Ramos (cell line): ENCODE measurements at regions not wholly inside any gene's neighbourhood (a gene's known extent, or its start where the extent isn't known, plus 50 kb on each side); places are given as distances from the start of the nearest gene placed in this dataset.

Experiments used
- in situ Hi-C: fragments of 300-500 bp; cut with MboI; formaldehyde crosslinking; loops from one replicate; pipeline ENCODE4 v1.14.3; 2022; ENCODE audit warnings: low sequenced_read_pairs; ENCODE audit not compliant: unreplicated experiment

DNA sequence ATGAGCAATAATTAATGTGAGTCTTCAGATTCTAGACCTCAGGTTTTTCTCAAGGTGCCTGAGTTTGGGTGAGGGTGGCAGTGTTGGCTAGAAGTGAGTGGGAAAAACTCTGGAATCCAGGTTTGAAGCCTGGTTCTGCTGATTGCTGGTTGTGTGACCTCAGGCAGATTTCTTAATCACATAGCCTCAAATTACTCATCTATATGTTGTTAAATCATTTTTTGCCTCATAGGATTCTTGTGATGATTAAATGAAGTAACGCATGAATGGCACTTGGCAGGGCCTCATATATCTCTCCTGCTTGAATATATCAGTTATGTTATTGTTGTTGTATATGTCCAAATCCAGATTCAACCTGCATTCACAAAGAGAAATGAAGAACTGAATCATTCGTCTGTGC is 60.5 kb downstream of the NR2F2 start:
- in situ Hi-C loops, result no loop called here

GRCh38 chr15:96392380-96393208 is 62.1 kb downstream of the NR2F2 start:
- in situ Hi-C loops, result no loop called here

- in situ Hi-C loops, result no loop called here
These were observed 62.7 kb downstream of the NR2F2 start for GRCh38 chr15:96393209-96393513.

- in situ Hi-C loops, result no loop called here
These were observed 65.2 kb downstream of the NR2F2 start for GRCh38 chr15:96395687-96396086.

- in situ Hi-C loops, result no loop called here
These were observed 68.3 kb downstream of the NR2F2 start for GRCh38 chr15:96398776-96399175.

DNA sequence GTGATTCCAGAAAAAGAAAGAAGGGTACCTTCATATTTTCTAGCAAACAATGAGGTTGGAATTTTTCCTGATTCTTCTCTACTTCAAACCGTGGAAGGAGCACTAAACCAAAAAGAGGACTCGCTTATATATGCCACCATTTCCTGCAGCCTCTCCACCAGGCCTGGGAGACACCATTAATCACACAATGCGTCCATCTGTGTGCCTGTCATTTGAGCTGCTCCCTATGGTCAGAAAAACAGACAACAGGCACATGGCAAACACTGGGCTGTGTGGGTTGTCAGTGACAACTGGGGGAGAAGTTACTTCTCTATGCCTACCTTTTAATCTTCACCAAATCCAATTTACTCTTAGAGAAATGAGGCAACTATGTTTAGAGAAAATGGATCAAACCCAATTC is 71.9 kb downstream of the NR2F2 start:
- in situ Hi-C loops, result no loop called here

DNA sequence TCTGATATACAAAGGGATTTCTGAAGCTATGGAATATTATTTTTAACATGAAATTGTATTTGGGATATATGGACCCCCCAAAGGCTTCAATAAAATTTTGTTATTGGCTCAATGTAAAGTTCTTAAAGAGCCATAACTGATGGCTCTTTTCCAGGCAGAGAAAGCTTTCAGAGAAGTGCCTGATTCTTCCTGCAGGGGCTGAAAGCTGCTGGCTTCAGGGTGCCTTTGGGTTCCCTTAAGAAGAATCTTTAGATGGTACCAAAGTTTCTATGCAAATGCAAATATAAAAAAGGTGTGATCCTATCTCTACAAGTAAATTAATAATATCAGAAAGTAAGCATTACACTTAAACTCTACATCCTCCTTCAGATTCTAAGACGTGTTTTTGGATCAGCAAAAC is 72.6 kb downstream of the NR2F2 start:
- in situ Hi-C loops, result no loop called here

DNA sequence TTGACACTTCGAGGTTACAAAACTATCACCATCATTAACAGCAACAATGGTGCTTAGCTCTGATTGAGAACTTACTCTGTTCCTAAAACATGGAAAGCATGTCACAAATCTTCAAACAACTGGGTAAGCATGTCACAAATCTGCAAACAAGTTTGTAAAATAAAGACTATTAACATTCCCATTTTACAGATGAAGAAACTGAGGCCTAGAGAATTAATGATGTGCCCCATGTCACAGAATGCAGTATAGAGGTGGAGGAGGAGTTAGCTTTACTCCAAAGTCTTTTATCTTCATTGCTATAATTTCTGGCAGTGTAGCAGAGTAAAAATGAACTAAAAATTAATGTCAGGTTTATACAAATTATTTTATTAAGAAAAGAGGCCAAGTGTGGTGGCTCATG is 73.4 kb downstream of the NR2F2 start:
- in situ Hi-C loops, result no loop called here

- in situ Hi-C loops, result no loop called here
These were observed 74.1 kb downstream of the NR2F2 start for GRCh38 chr15:96404560-96404959.

DNA sequence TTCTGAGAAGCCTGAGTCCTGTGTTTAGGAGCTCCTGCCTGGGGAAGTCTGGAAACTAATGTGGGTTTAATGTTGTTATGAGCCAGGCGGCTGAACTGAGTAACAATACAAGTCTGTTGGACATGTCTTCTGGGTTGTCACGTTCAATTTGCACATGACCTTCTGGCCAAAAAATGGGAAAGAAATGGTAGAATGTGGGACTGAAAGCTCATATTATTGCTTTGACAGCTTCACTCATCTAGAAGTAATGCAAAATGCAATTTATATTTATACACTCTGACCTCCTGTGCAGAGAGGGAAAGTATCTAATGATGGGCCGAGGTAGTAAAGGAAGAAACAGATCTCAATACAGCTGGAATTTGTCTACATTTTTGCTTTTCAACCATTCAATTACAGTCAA is 75.8 kb downstream of the NR2F2 start:
- in situ Hi-C loops, result no loop called here

GRCh38 chr15:96406701-96407100 is 76.2 kb downstream of the NR2F2 start:
- in situ Hi-C loops, result no loop called here

DNA sequence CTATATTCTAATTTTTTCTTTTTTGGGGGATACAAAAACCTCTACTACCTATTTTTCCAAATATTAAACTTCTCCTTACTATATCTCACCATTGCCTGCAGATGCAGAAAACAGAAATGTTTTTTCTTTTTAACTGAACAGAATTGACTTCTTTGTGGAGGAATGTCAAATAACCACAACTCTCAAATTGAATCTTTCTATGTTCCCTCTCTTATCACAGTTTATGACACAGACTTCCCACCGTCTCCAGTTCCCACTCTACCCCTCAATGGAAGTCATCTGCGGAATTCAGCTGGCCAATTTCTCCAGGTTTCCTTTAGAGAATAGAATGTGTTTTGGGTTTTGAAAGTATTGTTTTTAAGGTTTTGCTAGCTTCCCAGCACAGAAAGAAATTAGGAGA is 77.0 kb downstream of the NR2F2 start:
- in situ Hi-C loops, result no loop called here

DNA sequence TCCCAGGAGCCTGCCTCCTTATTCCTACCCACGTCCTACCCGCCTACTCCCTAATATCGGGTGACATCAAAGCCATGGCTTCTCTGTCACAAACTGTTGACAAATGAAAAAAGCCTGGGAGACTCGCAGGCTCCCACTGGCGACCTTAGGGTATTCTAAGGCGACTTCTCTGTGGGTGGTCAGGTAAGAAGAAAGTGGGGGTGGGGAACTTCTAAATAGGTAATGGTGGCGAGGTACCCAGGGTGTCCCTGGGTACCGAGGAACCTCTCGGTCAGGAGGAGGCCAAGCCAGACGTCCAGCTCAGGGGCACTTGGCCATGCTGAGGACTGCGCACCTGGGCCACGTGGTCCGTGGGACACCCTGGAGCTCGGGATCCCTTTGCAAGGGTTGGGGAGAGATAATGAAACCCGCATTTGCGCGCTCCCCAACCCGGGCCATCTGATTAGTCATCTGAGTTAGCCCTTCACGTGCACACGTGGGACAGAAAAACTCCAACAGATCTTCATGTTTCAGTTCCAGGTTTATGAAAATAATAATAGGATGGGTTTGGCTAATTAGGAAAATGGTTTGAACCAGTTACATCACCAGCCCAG is 78.2 kb downstream of the NR2F2 start:
- in situ Hi-C loops, result no loop called here

DNA sequence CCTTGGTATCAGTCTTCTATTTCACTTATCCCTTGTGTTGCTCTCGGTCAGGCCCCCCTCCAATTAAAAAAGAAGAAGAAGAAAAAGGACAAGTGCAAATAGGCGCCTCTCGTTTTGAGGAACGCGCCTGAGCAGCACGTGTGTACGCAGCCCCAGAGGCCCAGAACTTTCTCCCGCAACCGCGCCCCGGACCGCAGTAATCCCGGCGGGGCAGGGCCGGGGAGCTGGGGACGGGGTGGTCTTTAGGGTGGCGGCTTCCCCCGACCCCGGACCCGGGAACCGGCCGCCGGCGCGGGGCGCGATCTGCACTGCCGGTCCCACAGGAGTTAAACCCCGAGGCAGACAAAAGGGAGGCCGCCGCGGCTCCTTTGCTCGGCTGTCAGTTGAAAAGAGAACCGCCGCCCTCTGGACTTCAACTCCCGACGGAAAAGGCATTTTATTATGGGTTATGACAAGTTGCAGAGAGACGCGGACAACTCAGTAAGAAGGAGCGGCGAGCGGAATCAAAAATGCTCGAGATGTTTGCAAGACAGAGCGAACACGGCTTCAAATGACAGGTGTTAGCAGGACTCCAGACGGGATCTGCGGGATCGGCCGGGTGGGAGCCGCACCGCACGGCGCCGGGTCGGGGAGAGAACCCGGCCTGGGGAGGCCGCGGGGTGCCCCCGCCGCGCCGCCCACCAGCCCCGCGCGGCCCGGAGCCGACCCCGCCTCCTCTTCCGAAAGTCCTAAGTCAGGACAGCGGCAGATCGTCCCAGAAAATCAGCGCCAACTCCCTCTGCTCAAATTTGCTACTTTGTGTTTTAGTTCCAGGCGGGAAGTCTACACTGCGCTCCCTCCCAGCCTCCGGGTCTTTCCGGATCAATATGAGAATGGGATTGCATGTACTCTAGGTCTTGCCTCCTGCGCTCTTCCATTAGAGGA is 79.0 kb downstream of the NR2F2 start:
- in situ Hi-C loops, result no loop called here

GRCh38 chr15:96410175-96411055 is 79.9 kb downstream of the NR2F2 start:
- in situ Hi-C loops, result no loop called here

DNA sequence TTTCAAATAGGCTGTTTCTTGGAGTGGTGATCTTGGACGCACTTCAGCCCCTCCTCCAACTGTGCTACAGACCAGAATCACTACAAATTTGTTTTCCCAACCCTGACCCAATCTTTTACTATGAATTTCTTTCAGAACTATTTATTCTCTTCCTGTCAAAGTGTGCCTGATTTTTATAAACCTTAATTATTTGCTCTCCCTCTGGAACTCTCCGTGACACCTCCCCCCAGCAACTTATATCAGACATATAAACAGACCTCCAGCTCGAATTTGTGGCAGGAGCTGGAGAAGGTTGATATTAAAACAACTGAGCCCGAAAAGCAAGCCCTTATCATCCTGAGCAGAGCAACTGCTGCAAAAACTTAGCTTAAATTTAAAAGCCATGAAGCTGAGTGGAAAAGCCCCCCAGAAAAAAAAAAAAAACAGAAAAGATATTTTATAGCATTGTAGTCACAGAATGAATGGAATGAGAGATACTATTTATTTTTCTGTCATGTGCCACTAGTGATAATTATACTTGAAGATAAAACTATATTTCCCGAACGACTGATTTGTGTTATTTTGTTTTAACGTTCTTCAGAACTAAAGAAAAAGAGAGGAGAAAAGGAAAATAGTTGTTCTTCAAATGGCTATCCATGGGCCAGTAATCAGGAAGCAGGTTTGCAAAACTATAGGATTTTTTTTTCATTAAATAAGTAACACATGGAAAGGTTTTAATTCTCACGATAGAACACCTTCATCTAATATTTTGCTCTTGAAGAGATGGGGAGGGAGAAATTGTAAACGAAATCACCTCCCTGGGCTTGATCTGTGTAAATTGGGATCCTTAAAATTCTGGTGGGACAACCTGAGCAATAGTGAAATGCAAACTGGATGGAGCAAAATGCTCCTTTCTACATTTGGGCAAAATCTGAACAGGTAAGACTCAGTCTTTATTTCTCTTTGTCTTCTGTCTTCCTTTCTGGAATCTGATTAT is 80.8 kb downstream of the NR2F2 start:
- in situ Hi-C loops, result no loop called here

DNA sequence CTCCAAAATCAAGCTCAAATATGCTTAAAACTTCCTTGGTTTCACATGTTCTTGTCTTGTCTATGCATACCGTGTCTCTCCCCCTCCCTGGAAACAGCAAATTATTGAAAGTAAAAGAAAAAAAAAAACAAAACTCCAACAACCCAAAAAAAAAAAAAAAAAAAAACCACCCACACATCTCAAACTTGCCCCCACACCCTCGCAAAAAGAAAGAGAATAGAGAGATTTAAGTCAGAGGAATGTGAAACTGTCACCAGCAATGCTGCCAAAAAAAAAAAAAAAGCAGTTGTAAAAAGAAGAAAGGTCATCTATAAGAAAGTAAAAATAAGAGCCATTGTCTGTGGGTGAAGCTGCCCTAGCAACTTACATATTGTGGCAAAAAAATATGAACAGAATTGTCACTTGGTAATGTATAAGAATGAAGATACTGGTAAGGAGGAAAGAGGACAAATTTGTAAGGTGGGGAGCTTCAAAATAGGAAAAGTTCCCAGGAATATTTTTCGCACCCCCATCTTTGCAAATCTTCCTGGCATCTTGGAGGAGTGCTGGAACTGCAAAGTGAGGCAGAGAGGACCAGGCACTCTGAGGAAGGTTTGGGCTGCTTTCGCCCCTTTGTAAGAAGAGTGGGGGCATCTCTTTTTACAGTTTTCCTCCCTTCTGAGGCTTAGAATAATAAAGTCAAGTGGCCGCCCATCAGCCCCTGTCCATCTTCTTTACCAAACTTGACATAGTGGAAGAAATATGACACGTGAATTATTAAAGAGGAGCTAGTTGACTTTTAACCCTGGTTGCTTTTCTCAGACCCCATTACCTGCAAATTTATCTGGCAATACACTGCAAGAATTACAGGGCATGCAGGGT is 81.8 kb downstream of the NR2F2 start:
- in situ Hi-C loops, result no loop called here

- in situ Hi-C loops, result no loop called here
These were observed 82.4 kb downstream of the NR2F2 start for GRCh38 chr15:96412906-96413231.
